GM10248 (cell line): ENCODE measurements at regions not wholly inside any gene's neighbourhood (a gene's known extent, or its start where the extent isn't known, plus 50 kb on each side); places are given as distances from the start of the nearest gene placed in this dataset.

ENCODE experiments used
- CTCF ChIA-PET: fragments of 300-600 bp; sonication (Branson Sonifier 250); formaldehyde crosslinking; extraction: SDS; loops from one replicate; lab custom pipeline; 2021; ENCODE audit warnings: antibody characterized with exemption; lab: Yijun Ruan, JAX
- POLR2A ChIA-PET: fragments of 350-650 bp; sonication (Branson Sonifier 250); formaldehyde crosslinking; extraction: SDS; loops from one replicate; lab custom pipeline; 2020; ENCODE audit warnings: antibody characterized with exemption; lab: Yijun Ruan, JAX
- DNase-seq: peaks from one replicate; pipeline ENCODE4 v3.0.0; 2012; ENCODE audit errors: extremely low spot score
- CTCF ChIP-seq: IDR thresholded peaks from 2 replicates; pipeline ENCODE4 v1.5.1; 2012; ENCODE audit warnings: mild to moderate bottlenecking, low read depth; ENCODE audit errors: extremely low read depth, missing control alignments, control extremely low read depth

DNA sequence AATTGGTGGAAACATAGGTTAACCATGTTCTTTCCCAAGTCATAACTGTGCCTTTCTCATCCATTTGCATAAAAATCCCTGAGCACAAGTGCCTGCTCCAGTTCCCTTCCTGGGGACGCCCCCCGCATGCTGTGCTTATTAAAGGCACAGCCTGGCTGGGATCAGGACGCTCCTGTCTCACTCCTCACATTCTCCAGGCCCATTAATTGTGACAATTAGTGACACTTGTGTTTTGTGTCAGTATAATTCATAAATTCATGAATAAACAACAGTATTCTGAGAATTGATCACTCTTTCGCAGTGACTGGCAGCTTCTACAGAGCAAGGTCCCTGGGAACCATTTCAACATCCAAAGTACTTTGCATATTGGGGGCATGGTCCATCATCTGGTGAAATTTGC, 1354.4 kb downstream of the TBC1D22A start:
- POLR2A ChIA-PET = no interaction called here
- TF ChIP-seq CTCF = no peak
- no peak for DNase-seq
- CTCF ChIA-PET = no interaction called here

GRCh38 chr22:48112687-48113521, 1350.5 kb downstream of the TBC1D22A start:
- DNase-seq = no peak
- POLR2A ChIA-PET = no interaction called here
- TF ChIP-seq CTCF = no peak
- CTCF ChIA-PET = no interaction called here

DNA sequence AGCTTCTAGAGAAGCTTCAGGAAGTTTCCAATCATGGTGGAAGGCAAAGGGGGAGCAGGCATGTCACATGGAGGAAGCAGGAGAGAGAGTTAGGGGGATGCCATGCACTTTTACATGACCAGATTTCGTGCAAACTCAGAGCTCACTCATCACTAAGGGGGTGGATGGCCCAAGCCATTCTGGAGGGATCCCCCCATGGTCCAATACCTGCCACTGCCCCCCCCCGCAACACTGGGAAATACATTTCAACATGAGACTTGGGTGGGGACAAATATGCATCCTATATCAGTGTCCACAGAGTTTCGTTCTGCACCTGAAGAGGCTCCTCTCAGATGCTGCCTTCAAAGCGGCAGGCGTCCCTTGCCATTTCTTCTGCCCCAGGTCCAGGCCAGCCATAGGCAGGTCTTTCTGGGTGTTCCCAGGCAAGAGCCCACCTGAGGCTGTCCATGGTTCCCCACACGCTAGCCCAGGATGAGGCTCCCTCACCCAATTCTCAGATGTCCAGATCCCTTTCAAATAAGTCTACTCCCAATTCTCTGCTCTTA, 1344.3 kb downstream of the TBC1D22A start:
- ChIA-PET POLR2A (no interaction called here), CTCF (no interaction called here)
- no peak for TF ChIP-seq CTCF
- no peak for DNase-seq

GRCh38 chr22:48106215-48106614, 1343.8 kb downstream of the TBC1D22A start:
- ChIA-PET CTCF (interaction anchor here (0.7 kb wide), 1 partner anchor 39 kb away, joined by 3 read pairs; no protein-coding TSS in a partner anchor), POLR2A (no interaction called here)
- TF ChIP-seq CTCF = no peak
- DNase-seq = no peak

- CTCF ChIA-PET = interaction anchor here (0.7 kb wide), 1 partner anchor 38 kb away, joined by 3 read pairs; no protein-coding TSS in a partner anchor
- no peak for TF ChIP-seq CTCF
- POLR2A ChIA-PET = no interaction called here
- no peak for DNase-seq
Observed at GRCh38 chr22:48105259-48105658, 1342.8 kb downstream of the TBC1D22A start.

GRCh38 chr22:48104766-48105165, 1342.3 kb downstream of the TBC1D22A start:
- CTCF ChIA-PET = no interaction called here
- TF ChIP-seq CTCF = no peak
- POLR2A ChIA-PET = no interaction called here
- no peak for DNase-seq
